HepG2 (cell line): ENCODE measurements at regions not wholly inside any gene's neighbourhood (a gene's known extent, or its start where the extent isn't known, plus 50 kb on each side); places are given as distances from the start of the nearest gene placed in this dataset.

ENCODE experiments used
- CEBPB ChIP-seq: IDR thresholded peaks from 2 replicates; pipeline ENCODE4 v1.6.1; 2011; ENCODE audit warnings: low read depth, low read length, improper control_type of control experiment, borderline replicate concordance
- GZF1 ChIP-seq: sonication (generic); formaldehyde crosslinking; IDR thresholded peaks from 2 replicates; pipeline ENCODE4 v1.5.1; 2020; ENCODE audit warnings: mild to moderate bottlenecking, missing genetic modification reagents
- HNRNPL ChIP-seq: fragments of 200-400 bp; formaldehyde crosslinking; IDR thresholded peaks from 2 replicates; pipeline ENCODE4 v1.6.1; 2017; ENCODE audit warnings: mild to moderate bottlenecking, low read depth, low read length
- MAFK ChIP-seq, 2 experiments: IDR thresholded peaks in 1 of 2; conservative IDR thresholded peaks in 1 of 2; 2 replicates each; pipeline ENCODE4 v1.6.1; 2011; ENCODE audit warnings: improper control_type of control experiment in 2 of 2, low read length in 2 of 2
- MED1 ChIP-seq: sonication (generic); formaldehyde crosslinking; IDR thresholded peaks from 2 replicates; pipeline ENCODE4 v1.4.0; 2020; ENCODE audit warnings: missing genetic modification reagents
- RAD21 ChIP-seq: fragments of 450-650 bp; formaldehyde crosslinking; IDR thresholded peaks from 2 replicates; pipeline ENCODE4 v1.5.0; 2020; ENCODE audit warnings: mild to moderate bottlenecking
- SRF ChIP-seq: IDR thresholded peaks from 2 replicates; pipeline ENCODE4 v1.6.1; 2011; ENCODE audit warnings: mild to moderate bottlenecking, low read depth, low read length, moderate library complexity
- TCF12 ChIP-seq, 2 experiments: fragments of 450-650 bp in 1 of 2; sonication (generic) in 1 of 2; formaldehyde crosslinking in 1 of 2; IDR thresholded peaks; 2 replicates each; pipeline versions ENCODE4 v1.6.1 to v1.8.0; 2017 to 2022; ENCODE audit warnings: antibody characterized with exemption in 1 of 2, mild to moderate bottlenecking in 1 of 2, missing genetic modification reagents in 1 of 2, moderate library complexity in 1 of 2
- ZNF724P ChIP-seq: sonication (generic); formaldehyde crosslinking; IDR thresholded peaks from 2 replicates; pipeline ENCODE4 v1.8.0; 2022; ENCODE audit warnings: missing genetic modification reagents, borderline replicate concordance
- TF ChIP-seq, protein P1 (sequence below): sonication (generic); formaldehyde crosslinking; IDR thresholded peaks from 2 replicates; pipeline ENCODE4 v1.4.0; 2020; ENCODE audit warnings: missing genetic modification reagents
- TF ChIP-seq, protein P2 (sequence below): sonication (generic); formaldehyde crosslinking; IDR thresholded peaks from 2 replicates; pipeline ENCODE4 v1.4.0; 2020; ENCODE audit warnings: missing genetic modification reagents, mild to moderate bottlenecking, borderline replicate concordance
- TF ChIP-seq, protein P3 (sequence below): sonication (generic); formaldehyde crosslinking; IDR thresholded peaks from 2 replicates; pipeline ENCODE4 v1.4.0; 2020; ENCODE audit warnings: missing genetic modification reagents
- TF ChIP-seq, protein P4 (sequence below): sonication (generic); formaldehyde crosslinking; conservative IDR thresholded peaks from 2 replicates; pipeline ENCODE4 v1.4.0; 2020; ENCODE audit warnings: missing genetic modification reagents

DNA sequence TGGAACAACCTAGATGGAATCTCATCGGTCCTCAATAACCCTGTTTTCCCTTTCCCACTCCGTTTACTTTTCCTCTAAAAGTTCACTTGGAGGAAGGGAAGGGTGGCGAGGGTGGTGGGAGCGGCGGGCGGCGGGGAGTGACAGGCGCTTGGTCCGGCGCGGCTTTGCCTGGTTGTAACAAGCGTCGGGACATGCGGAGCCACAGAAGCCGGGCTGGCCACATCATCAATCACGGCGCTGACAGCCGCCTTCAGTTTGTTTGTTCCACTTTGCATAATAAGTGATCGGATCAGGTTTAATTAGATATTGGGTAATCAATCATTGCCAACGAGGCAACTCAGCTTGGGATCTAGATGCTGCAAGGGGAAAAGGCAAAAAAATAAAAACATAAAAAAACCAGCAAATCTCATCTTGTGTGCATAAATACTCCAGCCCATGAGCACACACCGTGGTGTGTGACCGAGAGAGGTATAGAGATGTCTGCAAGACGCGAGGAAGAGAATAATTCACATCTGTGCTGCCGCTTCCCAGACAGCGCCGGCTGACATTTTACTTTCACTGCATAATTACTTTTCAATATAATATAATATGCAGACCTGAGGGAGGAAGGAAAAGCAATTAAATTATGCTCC is 396.2 kb upstream of the IRX4 start:
- TF ChIP-seq MAFK (conservative IDR thresholded peaks at IDR 0.05 in 1 of 2, IDR thresholded peaks at IDR 0.05 in 1 of 2; ENCODE audit: low read length in 2 of 2) (no peak), GZF1 (CRISPR knock-in tag) (no peak), RAD21 (no peak), HNRNPL (no peak), ZNF724P (CRISPR knock-in tag) (no peak), TCF12 (IDR thresholded peaks at IDR 0.05) (no peak), TCF12 (CRISPR knock-in tag; IDR thresholded peaks at IDR 0.05) (no peak), SRF (no peak), CEBPB (no peak), MED1 (CRISPR knock-in tag) (no peak)
- TF ChIP-seq, protein P1, sequence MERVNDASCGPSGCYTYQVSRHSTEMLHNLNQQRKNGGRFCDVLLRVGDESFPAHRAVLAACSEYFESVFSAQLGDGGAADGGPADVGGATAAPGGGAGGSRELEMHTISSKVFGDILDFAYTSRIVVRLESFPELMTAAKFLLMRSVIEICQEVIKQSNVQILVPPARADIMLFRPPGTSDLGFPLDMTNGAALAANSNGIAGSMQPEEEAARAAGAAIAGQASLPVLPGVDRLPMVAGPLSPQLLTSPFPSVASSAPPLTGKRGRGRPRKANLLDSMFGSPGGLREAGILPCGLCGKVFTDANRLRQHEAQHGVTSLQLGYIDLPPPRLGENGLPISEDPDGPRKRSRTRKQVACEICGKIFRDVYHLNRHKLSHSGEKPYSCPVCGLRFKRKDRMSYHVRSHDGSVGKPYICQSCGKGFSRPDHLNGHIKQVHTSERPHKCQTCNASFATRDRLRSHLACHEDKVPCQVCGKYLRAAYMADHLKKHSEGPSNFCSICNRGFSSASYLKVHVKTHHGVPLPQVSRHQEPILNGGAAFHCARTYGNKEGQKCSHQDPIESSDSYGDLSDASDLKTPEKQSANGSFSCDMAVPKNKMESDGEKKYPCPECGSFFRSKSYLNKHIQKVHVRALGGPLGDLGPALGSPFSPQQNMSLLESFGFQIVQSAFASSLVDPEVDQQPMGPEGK: no peak
- TF ChIP-seq, protein P2, sequence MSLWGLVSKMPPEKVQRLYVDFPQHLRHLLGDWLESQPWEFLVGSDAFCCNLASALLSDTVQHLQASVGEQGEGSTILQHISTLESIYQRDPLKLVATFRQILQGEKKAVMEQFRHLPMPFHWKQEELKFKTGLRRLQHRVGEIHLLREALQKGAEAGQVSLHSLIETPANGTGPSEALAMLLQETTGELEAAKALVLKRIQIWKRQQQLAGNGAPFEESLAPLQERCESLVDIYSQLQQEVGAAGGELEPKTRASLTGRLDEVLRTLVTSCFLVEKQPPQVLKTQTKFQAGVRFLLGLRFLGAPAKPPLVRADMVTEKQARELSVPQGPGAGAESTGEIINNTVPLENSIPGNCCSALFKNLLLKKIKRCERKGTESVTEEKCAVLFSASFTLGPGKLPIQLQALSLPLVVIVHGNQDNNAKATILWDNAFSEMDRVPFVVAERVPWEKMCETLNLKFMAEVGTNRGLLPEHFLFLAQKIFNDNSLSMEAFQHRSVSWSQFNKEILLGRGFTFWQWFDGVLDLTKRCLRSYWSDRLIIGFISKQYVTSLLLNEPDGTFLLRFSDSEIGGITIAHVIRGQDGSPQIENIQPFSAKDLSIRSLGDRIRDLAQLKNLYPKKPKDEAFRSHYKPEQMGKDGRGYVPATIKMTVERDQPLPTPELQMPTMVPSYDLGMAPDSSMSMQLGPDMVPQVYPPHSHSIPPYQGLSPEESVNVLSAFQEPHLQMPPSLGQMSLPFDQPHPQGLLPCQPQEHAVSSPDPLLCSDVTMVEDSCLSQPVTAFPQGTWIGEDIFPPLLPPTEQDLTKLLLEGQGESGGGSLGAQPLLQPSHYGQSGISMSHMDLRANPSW: no peak
- TF ChIP-seq, protein P3, sequence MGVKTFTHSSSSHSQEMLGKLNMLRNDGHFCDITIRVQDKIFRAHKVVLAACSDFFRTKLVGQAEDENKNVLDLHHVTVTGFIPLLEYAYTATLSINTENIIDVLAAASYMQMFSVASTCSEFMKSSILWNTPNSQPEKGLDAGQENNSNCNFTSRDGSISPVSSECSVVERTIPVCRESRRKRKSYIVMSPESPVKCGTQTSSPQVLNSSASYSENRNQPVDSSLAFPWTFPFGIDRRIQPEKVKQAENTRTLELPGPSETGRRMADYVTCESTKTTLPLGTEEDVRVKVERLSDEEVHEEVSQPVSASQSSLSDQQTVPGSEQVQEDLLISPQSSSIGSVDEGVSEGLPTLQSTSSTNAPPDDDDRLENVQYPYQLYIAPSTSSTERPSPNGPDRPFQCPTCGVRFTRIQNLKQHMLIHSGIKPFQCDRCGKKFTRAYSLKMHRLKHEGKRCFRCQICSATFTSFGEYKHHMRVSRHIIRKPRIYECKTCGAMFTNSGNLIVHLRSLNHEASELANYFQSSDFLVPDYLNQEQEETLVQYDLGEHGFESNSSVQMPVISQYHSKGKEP: no peak
- TF ChIP-seq, protein P4, sequence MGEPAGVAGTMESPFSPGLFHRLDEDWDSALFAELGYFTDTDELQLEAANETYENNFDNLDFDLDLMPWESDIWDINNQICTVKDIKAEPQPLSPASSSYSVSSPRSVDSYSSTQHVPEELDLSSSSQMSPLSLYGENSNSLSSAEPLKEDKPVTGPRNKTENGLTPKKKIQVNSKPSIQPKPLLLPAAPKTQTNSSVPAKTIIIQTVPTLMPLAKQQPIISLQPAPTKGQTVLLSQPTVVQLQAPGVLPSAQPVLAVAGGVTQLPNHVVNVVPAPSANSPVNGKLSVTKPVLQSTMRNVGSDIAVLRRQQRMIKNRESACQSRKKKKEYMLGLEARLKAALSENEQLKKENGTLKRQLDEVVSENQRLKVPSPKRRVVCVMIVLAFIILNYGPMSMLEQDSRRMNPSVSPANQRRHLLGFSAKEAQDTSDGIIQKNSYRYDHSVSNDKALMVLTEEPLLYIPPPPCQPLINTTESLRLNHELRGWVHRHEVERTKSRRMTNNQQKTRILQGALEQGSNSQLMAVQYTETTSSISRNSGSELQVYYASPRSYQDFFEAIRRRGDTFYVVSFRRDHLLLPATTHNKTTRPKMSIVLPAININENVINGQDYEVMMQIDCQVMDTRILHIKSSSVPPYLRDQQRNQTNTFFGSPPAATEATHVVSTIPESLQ: no peak
